GM18519 (cell line): ENCODE measurements at regions not wholly inside any gene's neighbourhood (a gene's known extent, or its start where the extent isn't known, plus 50 kb on each side); places are given as distances from the start of the nearest gene placed in this dataset.

Experiments used
- ATAC-seq: cut with Tn5 transposase; IDR thresholded peaks from one replicate; pipeline ENCODE4 v1.9.1; 2021; ENCODE audit warnings: mild to moderate bottlenecking, moderate library complexity; ENCODE audit not compliant: unreplicated experiment, low FRiP score

GRCh38 chr11:87972133-87972532 lies 203.1 kb downstream of the RAB38 start:
- ATAC-seq: peak; percentile 96

- ATAC-seq: no peak
These were observed 203.9 kb downstream of the RAB38 start for GRCh38 chr11:87971354-87971753.

GRCh38 chr11:87970762-87971161 lies 204.5 kb downstream of the RAB38 start:
- no peak for ATAC-seq

GRCh38 chr11:87967459-87967858 lies 207.8 kb downstream of the RAB38 start:
- no peak for ATAC-seq

- ATAC-seq: no peak
These were observed 208.5 kb downstream of the RAB38 start for GRCh38 chr11:87966694-87967093.

- ATAC-seq: no peak
These were observed 209.0 kb downstream of the RAB38 start for GRCh38 chr11:87966216-87966615.

GRCh38 chr11:87961606-87962005 lies 213.6 kb downstream of the RAB38 start:
- no peak for ATAC-seq

- no peak for ATAC-seq
These were observed 217.3 kb downstream of the RAB38 start for GRCh38 chr11:87957961-87958360.

- ATAC-seq: no peak
These were observed 220.8 kb downstream of the RAB38 start for GRCh38 chr11:87954476-87954875.

GRCh38 chr11:87942786-87943185 lies 232.5 kb downstream of the RAB38 start:
- no peak for ATAC-seq

GRCh38 chr11:87934182-87934581 lies 241.1 kb downstream of the RAB38 start:
- no peak for ATAC-seq

GRCh38 chr11:87926250-87926970 lies 248.8 kb downstream of the RAB38 start:
- no peak for ATAC-seq

- no peak for ATAC-seq
These were observed 251.1 kb downstream of the RAB38 start for GRCh38 chr11:87924125-87924524.

GRCh38 chr11:87917111-87917510 lies 258.1 kb downstream of the RAB38 start:
- no peak for ATAC-seq

GRCh38 chr11:87909178-87909577 lies 266.1 kb downstream of the RAB38 start:
- no peak for ATAC-seq

- ATAC-seq: no peak
These were observed 267.2 kb downstream of the RAB38 start for GRCh38 chr11:87908086-87908485.

- no peak for ATAC-seq
These were observed 271.9 kb downstream of the RAB38 start for GRCh38 chr11:87903345-87903744.

- no peak for ATAC-seq
These were observed 273.9 kb downstream of the RAB38 start for GRCh38 chr11:87901341-87901740.

GRCh38 chr11:87897921-87898320 lies 277.3 kb downstream of the RAB38 start:
- no peak for ATAC-seq

- no peak for ATAC-seq
These were observed 278.2 kb downstream of the RAB38 start for GRCh38 chr11:87897071-87897470.

GRCh38 chr11:87894961-87895360 lies 280.3 kb downstream of the RAB38 start:
- ATAC-seq: no peak

GRCh38 chr11:87892291-87892690 lies 283.0 kb downstream of the RAB38 start:
- no peak for ATAC-seq

GRCh38 chr11:87889126-87889525 lies 286.1 kb downstream of the RAB38 start:
- no peak for ATAC-seq
